ENCODE measurements at regions not wholly inside any gene's neighbourhood (a gene's known extent, or its start where the extent isn't known, plus 50 kb on each side); places are given as distances from the start of the nearest gene placed in this dataset.

GRCh38 chr20:63082939-63083735 is 76.4 kb upstream of the BHLHE23 start:
- no peak for TF ChIP-seq CTCF (IDR thresholded peaks at IDR 0.05)

GRCh38 chr20:63082308-63082938 is 75.7 kb upstream of the BHLHE23 start:
- TF ChIP-seq CTCF (IDR thresholded peaks at IDR 0.05): no peak

GRCh38 chr20:63081831-63082230 is 75.1 kb upstream of the BHLHE23 start:
- no peak for TF ChIP-seq CTCF (IDR thresholded peaks at IDR 0.05)

GRCh38 chr20:63081351-63081750 is 74.6 kb upstream of the BHLHE23 start:
- no peak for TF ChIP-seq CTCF (IDR thresholded peaks at IDR 0.05)

GRCh38 chr20:63080811-63081210 is 74.0 kb upstream of the BHLHE23 start:
- TF ChIP-seq CTCF (IDR thresholded peaks at IDR 0.05): no peak

- TF ChIP-seq CTCF (IDR thresholded peaks at IDR 0.05): no peak
Measured at GRCh38 chr20:63080411-63080810, 73.6 kb upstream of the BHLHE23 start.

- no peak for TF ChIP-seq CTCF (IDR thresholded peaks at IDR 0.05)
Measured at GRCh38 chr20:63079971-63080370, 73.2 kb upstream of the BHLHE23 start.
